Neural cell (in vitro differentiated cells): ENCODE measurements at regions not wholly inside any gene's neighbourhood (a gene's known extent, or its start where the extent isn't known, plus 50 kb on each side); places are given as distances from the start of the nearest gene placed in this dataset.

Experiments used
- H2AFZ ChIP-seq: fragments of 200-600, 300-800 bp; sonication (generic), shearing (Covaris generic); 2 replicates; pipeline ENCODE4 v1.6.0; 2014; ENCODE audit warnings: low read depth, mild to moderate bottlenecking, antibody characterized with exemption, low read length, moderate library complexity
- H3F3A ChIP-seq: fragments of 200-600 bp; shearing (Covaris generic); 2 replicates; pipeline ENCODE4 v1.6.1; 2016; ENCODE audit warnings: mild to moderate bottlenecking, moderate library complexity, mixed read lengths, antibody characterized with exemption, low read length; ENCODE audit not compliant: insufficient read depth, poor library complexity, severe bottlenecking
- H3K27ac ChIP-seq: fragments of 200-600, 300-800 bp; sonication (generic), shearing (Covaris generic); 2 replicates; pipeline ENCODE4 v1.5.1; 2014; ENCODE audit warnings: mild to moderate bottlenecking, low read length, moderate library complexity
- H3K27me3 ChIP-seq: fragments of 300-800, 200-600 bp; sonication (generic), shearing (Covaris generic); 2 replicates; pipeline ENCODE4 v1.6.0; 2014; ENCODE audit warnings: mild to moderate bottlenecking, low read depth, low read length, moderate library complexity; ENCODE audit not compliant: insufficient read depth
- H3K36me3 ChIP-seq: fragments of 300-800, 200-600 bp; sonication (generic), shearing (Covaris generic); 2 replicates; pipeline ENCODE4 v1.5.1; 2014; ENCODE audit warnings: mild to moderate bottlenecking, antibody characterized with exemption, low read length, moderate library complexity; ENCODE audit not compliant: insufficient read depth
- H3K4me2 ChIP-seq: fragments of 300-800, 200-600 bp; sonication (generic), shearing (Covaris generic); 2 replicates; pipeline ENCODE4 v1.6.0; 2014; ENCODE audit warnings: mild to moderate bottlenecking, low read length
- H3K4me3 ChIP-seq: fragments of 300-800, 200-600 bp; sonication (generic), shearing (Covaris generic); 2 replicates; pipeline ENCODE4 v1.5.1; 2014; ENCODE audit warnings: mild to moderate bottlenecking, low read length, moderate library complexity
- H3K79me2 ChIP-seq: fragments of 200-600 bp; shearing (Covaris generic); replicated peaks from 2 replicates; pipeline ENCODE4 v1.6.0; 2014; ENCODE audit warnings: mild to moderate bottlenecking, low read length, moderate library complexity; ENCODE audit not compliant: insufficient read depth
- H3K9ac ChIP-seq: fragments of 300-800, 200-600 bp; sonication (generic), shearing (Covaris generic); 2 replicates; pipeline ENCODE4 v1.6.1; 2016; ENCODE audit warnings: mild to moderate bottlenecking, low read length, mixed read lengths
- H3K9me2 ChIP-seq: fragments of 200-600 bp; shearing (Covaris generic); 2 replicates; pipeline ENCODE4 v1.6.1; 2016; ENCODE audit warnings: mild to moderate bottlenecking, low read length, mixed read lengths; ENCODE audit not compliant: insufficient read depth
- H3K9me3 ChIP-seq: fragments of 200-600, 300-800 bp; sonication (generic), shearing (Covaris generic); 2 replicates; pipeline ENCODE4 v1.6.1; 2016; ENCODE audit warnings: mild to moderate bottlenecking, mixed run types, low read length, moderate library complexity, mixed read lengths
- H4K20me1 ChIP-seq: fragments of 200-600 bp; shearing (Covaris generic); 2 replicates; pipeline ENCODE4 v1.6.1; 2016; ENCODE audit warnings: mild to moderate bottlenecking, mixed run types; ENCODE audit not compliant: insufficient read depth
- CTCF ChIP-seq: fragments of 450-650 bp; IDR thresholded peaks from 2 replicates; pipeline ENCODE4 v1.5.1; 2014; ENCODE audit warnings: antibody characterized with exemption, mild to moderate bottlenecking, moderate library complexity; ENCODE audit not compliant: poor library complexity, severe bottlenecking
- EP300 ChIP-seq: fragments of 450-650 bp; conservative IDR thresholded peaks from 2 replicates; pipeline ENCODE4 v1.6.1; 2014; ENCODE audit warnings: antibody characterized with exemption, mild to moderate bottlenecking, moderate library complexity; ENCODE audit not compliant: poor library complexity, severe bottlenecking
- EZH2 ChIP-seq: fragments of 200-600, 300-800 bp; shearing (Covaris generic), sonication (generic); IDR thresholded peaks from 2 replicates; pipeline ENCODE4 v1.6.1; 2014; ENCODE audit warnings: antibody characterized with exemption, low read length, borderline replicate concordance, mild to moderate bottlenecking; ENCODE audit not compliant: insufficient read depth, poor library complexity, severe bottlenecking
- MXI1 ChIP-seq: fragments of 450-650 bp; conservative IDR thresholded peaks from 2 replicates; pipeline ENCODE4 v1.6.1; 2014; ENCODE audit warnings: antibody characterized with exemption, mild to moderate bottlenecking; ENCODE audit not compliant: poor library complexity, severe bottlenecking
- POLR2AphosphoS5 ChIP-seq: IDR thresholded peaks from 2 replicates; pipeline ENCODE4 v1.6.1; 2012
- RAD21 ChIP-seq: fragments of 450-650 bp; conservative IDR thresholded peaks from 2 replicates; pipeline ENCODE4 v1.6.1; 2014; ENCODE audit warnings: antibody characterized with exemption, mild to moderate bottlenecking, moderate library complexity
- REST ChIP-seq: IDR thresholded peaks from 2 replicates; pipeline ENCODE4 v1.6.1; 2012; ENCODE audit warnings: borderline replicate concordance
- SMC3 ChIP-seq: fragments of 450-650 bp; conservative IDR thresholded peaks from 2 replicates; pipeline ENCODE4 v1.6.1; 2014; ENCODE audit warnings: antibody characterized with exemption, mild to moderate bottlenecking, moderate library complexity; ENCODE audit not compliant: poor library complexity
- TAF1 ChIP-seq: IDR thresholded peaks from 2 replicates; pipeline ENCODE4 v1.6.1; 2012; ENCODE audit warnings: low read depth

- Histone ChIP-seq H2AFZ (no peak overlapping the region), H3K4me3 (no peak overlapping the region), H3F3A (no peaks in the 10 kb centered on the region), H3K27me3 (no peaks in the 10 kb centered on the region), H3K79me2 (no peaks in the 10 kb centered on the region), H3K9me3 (no peaks in the 10 kb centered on the region), H3K9me2 (no peaks in the 10 kb centered on the region), H3K9ac (no peak overlapping the region), H3K27ac (no peak overlapping the region), H4K20me1 (no peaks in the 10 kb centered on the region), H3K36me3 (no peaks in the 10 kb centered on the region), H3K4me2 (no peak overlapping the region)
- TF ChIP-seq SMC3: no peak
- no peak for TF ChIP-seq RAD21
- TF ChIP-seq EP300: no peak
- TF ChIP-seq EZH2: no peak
- TF ChIP-seq REST: no peak
- no peak for TF ChIP-seq MXI1
- TF ChIP-seq POLR2AphosphoS5: no peak
- TF ChIP-seq CTCF: no peak
- TF ChIP-seq TAF1: no peak
These were observed 80.1 kb upstream of the EMX2 start for GRCh38 chr10:117462424-117462792.

- no peak overlapping the region for H3K27ac ChIP-seq
- H3K36me3 ChIP-seq: no peaks in the 10 kb centered on the region
- no peak overlapping the region for H3K9ac ChIP-seq
- no peaks in the 10 kb centered on the region for H3K79me2 ChIP-seq
- no peak overlapping the region for H3K4me3 ChIP-seq
- H3K9me2 ChIP-seq: no peaks in the 10 kb centered on the region
- H4K20me1 ChIP-seq: no peaks in the 10 kb centered on the region
- H2AFZ ChIP-seq: no peak overlapping the region
- H3F3A ChIP-seq: no peaks in the 10 kb centered on the region
- TF ChIP-seq EZH2 (no peak), EP300 (no peak), MXI1 (no peak), TAF1 (no peak), CTCF (no peak), POLR2AphosphoS5 (no peak), SMC3 (no peak), REST (no peak), RAD21 (no peak)
- H3K27me3 ChIP-seq: no peaks in the 10 kb centered on the region
- H3K4me2 ChIP-seq: no peak overlapping the region
- H3K9me3 ChIP-seq: no peaks in the 10 kb centered on the region
These were observed 80.7 kb upstream of the EMX2 start for GRCh38 chr10:117461766-117462423.
